ENCODE measurements at regions not wholly inside any gene's neighbourhood (a gene's known extent, or its start where the extent isn't known, plus 50 kb on each side); places are given as distances from the start of the nearest gene placed in this dataset.

DNA sequence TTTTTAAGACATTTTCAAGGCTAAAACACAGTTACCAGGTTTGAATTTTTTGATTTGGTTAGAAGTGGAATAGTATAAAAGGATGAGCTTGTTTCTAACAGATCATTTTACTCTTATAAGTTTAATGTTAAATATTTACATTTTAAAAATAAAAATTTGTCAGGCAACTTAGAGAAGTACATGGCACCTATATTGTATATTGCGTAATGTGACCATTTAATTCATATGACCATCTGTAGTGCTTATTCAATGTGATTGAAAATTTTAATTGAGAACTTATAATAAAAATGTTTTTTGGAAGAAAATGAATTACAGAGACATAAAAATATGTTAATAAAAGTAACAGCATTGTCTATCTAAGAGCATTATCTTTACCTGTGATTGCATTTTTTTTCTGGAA lies 1632.4 kb downstream of the RPA4 start:
- TF ChIP-seq, protein P1, sequence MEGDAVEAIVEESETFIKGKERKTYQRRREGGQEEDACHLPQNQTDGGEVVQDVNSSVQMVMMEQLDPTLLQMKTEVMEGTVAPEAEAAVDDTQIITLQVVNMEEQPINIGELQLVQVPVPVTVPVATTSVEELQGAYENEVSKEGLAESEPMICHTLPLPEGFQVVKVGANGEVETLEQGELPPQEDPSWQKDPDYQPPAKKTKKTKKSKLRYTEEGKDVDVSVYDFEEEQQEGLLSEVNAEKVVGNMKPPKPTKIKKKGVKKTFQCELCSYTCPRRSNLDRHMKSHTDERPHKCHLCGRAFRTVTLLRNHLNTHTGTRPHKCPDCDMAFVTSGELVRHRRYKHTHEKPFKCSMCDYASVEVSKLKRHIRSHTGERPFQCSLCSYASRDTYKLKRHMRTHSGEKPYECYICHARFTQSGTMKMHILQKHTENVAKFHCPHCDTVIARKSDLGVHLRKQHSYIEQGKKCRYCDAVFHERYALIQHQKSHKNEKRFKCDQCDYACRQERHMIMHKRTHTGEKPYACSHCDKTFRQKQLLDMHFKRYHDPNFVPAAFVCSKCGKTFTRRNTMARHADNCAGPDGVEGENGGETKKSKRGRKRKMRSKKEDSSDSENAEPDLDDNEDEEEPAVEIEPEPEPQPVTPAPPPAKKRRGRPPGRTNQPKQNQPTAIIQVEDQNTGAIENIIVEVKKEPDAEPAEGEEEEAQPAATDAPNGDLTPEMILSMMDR (conservative IDR thresholded peaks at IDR 0.05 in 1 of 2, IDR thresholded peaks at IDR 0.05 in 1 of 2; ENCODE audit: extremely low read depth in 1 of 2, insufficient read depth in 1 of 2, low read depth in 1 of 2, low read length in 2 of 2): no peak
- TF ChIP-seq EZH2 (IDR thresholded peaks at IDR 0.05; ENCODE audit: borderline replicate concordance, low read length): no peak

Data from mammary epithelial cell (primary cell).